ENCODE measurements at regions not wholly inside any gene's neighbourhood (a gene's known extent, or its start where the extent isn't known, plus 50 kb on each side); places are given as distances from the start of the nearest gene placed in this dataset.

DNA sequence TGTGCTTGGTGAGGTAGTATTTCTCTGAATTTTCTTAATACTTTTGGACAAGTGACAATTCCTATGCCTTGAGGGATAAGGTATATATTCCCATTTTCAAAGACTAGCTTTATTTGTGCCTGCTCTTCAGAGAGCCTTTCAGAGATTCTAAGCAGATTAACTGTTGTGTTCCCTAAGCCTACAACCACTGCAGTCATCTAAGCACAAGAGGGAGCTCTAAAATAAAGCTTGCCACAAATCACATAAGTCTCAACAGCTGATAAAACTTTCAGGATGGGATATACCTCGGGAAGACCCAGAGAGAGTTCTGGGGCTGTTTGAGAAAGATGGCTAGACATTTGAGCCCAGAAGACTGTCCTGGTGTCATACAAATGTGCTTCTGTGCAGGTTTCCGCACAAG is 157.3 kb downstream of the CYLC2 start:
- no peaks in the 10 kb centered on the region for H3K9me3 ChIP-seq (ENCODE audit: insufficient read depth, low read length)
- no peaks in the 10 kb centered on the region for H3K27me3 ChIP-seq (ENCODE audit: low read depth, low read length)
- H3K36me3 ChIP-seq (replicated peaks; ENCODE audit: low read depth, low read length), result no peaks in the 10 kb centered on the region
- no peak overlapping the region for H3K4me2 ChIP-seq (ENCODE audit: low read length)
- H3K9ac ChIP-seq (ENCODE audit: low read length), result no peak overlapping the region
- no peak overlapping the region for H3K27ac ChIP-seq (ENCODE audit: low read length)
- H3K79me2 ChIP-seq (ENCODE audit: low read length), result no peaks in the 10 kb centered on the region
- no peak overlapping the region for H2AFZ ChIP-seq (ENCODE audit: low read depth, low read length)
- 0 out of 2 replicates have a peak, but pooled peaks cover 5% of the 10 kb centered on the region for H3K4me1 ChIP-seq (ENCODE audit: low read length)
- no peak overlapping the region for H3K4me3 ChIP-seq (ENCODE audit: low read length)
- TF ChIP-seq EZH2phosphoT487 (IDR thresholded peaks at IDR 0.05; ENCODE audit: low read depth), result no peak
- TF ChIP-seq, protein P1, sequence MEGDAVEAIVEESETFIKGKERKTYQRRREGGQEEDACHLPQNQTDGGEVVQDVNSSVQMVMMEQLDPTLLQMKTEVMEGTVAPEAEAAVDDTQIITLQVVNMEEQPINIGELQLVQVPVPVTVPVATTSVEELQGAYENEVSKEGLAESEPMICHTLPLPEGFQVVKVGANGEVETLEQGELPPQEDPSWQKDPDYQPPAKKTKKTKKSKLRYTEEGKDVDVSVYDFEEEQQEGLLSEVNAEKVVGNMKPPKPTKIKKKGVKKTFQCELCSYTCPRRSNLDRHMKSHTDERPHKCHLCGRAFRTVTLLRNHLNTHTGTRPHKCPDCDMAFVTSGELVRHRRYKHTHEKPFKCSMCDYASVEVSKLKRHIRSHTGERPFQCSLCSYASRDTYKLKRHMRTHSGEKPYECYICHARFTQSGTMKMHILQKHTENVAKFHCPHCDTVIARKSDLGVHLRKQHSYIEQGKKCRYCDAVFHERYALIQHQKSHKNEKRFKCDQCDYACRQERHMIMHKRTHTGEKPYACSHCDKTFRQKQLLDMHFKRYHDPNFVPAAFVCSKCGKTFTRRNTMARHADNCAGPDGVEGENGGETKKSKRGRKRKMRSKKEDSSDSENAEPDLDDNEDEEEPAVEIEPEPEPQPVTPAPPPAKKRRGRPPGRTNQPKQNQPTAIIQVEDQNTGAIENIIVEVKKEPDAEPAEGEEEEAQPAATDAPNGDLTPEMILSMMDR (IDR thresholded peaks at IDR 0.05; ENCODE audit: low read depth, low read length), result peak; percentile 15; the same call in 1 of the 2 replicates
- no peaks in the 10 kb centered on the region for H4K20me1 ChIP-seq (ENCODE audit: insufficient read depth, low read length)

- Histone ChIP-seq H3K9ac (ENCODE audit: low read length) (no peak overlapping the region), H3K4me1 (ENCODE audit: low read length) (no peaks in the 10 kb centered on the region), H3K27me3 (ENCODE audit: low read depth, low read length) (no peaks in the 10 kb centered on the region), H3K36me3 (replicated peaks; ENCODE audit: low read depth, low read length) (no peaks in the 10 kb centered on the region), H4K20me1 (ENCODE audit: insufficient read depth, low read length) (no peaks in the 10 kb centered on the region), H3K27ac (ENCODE audit: low read length) (no peak overlapping the region), H3K4me3 (ENCODE audit: low read length) (no peak overlapping the region), H3K9me3 (ENCODE audit: insufficient read depth, low read length) (0 out of 2 replicates have a peak, but pooled peaks cover 6% of the 10 kb centered on the region), H3K4me2 (ENCODE audit: low read length) (no peak overlapping the region), H2AFZ (ENCODE audit: low read depth, low read length) (no peak overlapping the region), H3K79me2 (ENCODE audit: low read length) (no peaks in the 10 kb centered on the region)
- no peak for TF ChIP-seq EZH2phosphoT487 (IDR thresholded peaks at IDR 0.05; ENCODE audit: low read depth)
- TF ChIP-seq, protein P1 (IDR thresholded peaks at IDR 0.05; ENCODE audit: low read depth, low read length), result no peak
Measured at GRCh38 chr9:103167530-103167929, 172.4 kb downstream of the CYLC2 start.

- Histone ChIP-seq H3K4me3 (ENCODE audit: low read length) (no peak overlapping the region), H3K4me2 (ENCODE audit: low read length) (no peak overlapping the region), H4K20me1 (ENCODE audit: insufficient read depth, low read length) (no peaks in the 10 kb centered on the region), H3K27ac (ENCODE audit: low read length) (no peak overlapping the region), H3K9ac (ENCODE audit: low read length) (no peak overlapping the region), H3K36me3 (replicated peaks; ENCODE audit: low read depth, low read length) (no peaks in the 10 kb centered on the region), H3K27me3 (ENCODE audit: low read depth, low read length) (no peaks in the 10 kb centered on the region), H2AFZ (ENCODE audit: low read depth, low read length) (no peak overlapping the region), H3K4me1 (ENCODE audit: low read length) (no peaks in the 10 kb centered on the region), H3K9me3 (ENCODE audit: insufficient read depth, low read length) (0 out of 2 replicates have a peak, but pooled peaks cover 6% of the 10 kb centered on the region), H3K79me2 (ENCODE audit: low read length) (no peaks in the 10 kb centered on the region)
- TF ChIP-seq, protein P1 (IDR thresholded peaks at IDR 0.05; ENCODE audit: low read depth, low read length), result peak; percentile 6; the same call in 1 of the 2 replicates
- no peak for TF ChIP-seq EZH2phosphoT487 (IDR thresholded peaks at IDR 0.05; ENCODE audit: low read depth)
Measured at GRCh38 chr9:103168254-103168653, 173.1 kb downstream of the CYLC2 start.

GRCh38 chr9:103169798-103170197 is 174.7 kb downstream of the CYLC2 start:
- 0 out of 2 replicates have a peak, but pooled peaks cover 6% of the 10 kb centered on the region for H3K9me3 ChIP-seq (ENCODE audit: insufficient read depth, low read length)
- no peak overlapping the region for H3K9ac ChIP-seq (ENCODE audit: low read length)
- no peaks in the 10 kb centered on the region for H3K36me3 ChIP-seq (replicated peaks; ENCODE audit: low read depth, low read length)
- no peak for TF ChIP-seq EZH2phosphoT487 (IDR thresholded peaks at IDR 0.05; ENCODE audit: low read depth)
- no peak overlapping the region for H3K4me2 ChIP-seq (ENCODE audit: low read length)
- no peaks in the 10 kb centered on the region for H4K20me1 ChIP-seq (ENCODE audit: insufficient read depth, low read length)
- no peaks in the 10 kb centered on the region for H3K4me1 ChIP-seq (ENCODE audit: low read length)
- no peak overlapping the region for H3K4me3 ChIP-seq (ENCODE audit: low read length)
- H3K27me3 ChIP-seq (ENCODE audit: low read depth, low read length), result no peaks in the 10 kb centered on the region
- no peak overlapping the region for H3K27ac ChIP-seq (ENCODE audit: low read length)
- H2AFZ ChIP-seq (ENCODE audit: low read depth, low read length), result no peak overlapping the region
- no peaks in the 10 kb centered on the region for H3K79me2 ChIP-seq (ENCODE audit: low read length)

All from OCI-LY3 (cell line).